GM18511 (cell line): ENCODE measurements at regions not wholly inside any gene's neighbourhood (a gene's known extent, or its start where the extent isn't known, plus 50 kb on each side); places are given as distances from the start of the nearest gene placed in this dataset.
A peak's percentile ranks its signal among the peaks of the same experiment; 100 is the strongest.

Experiments
- ATAC-seq: cut with Tn5 transposase; IDR thresholded peaks from one replicate; pipeline ENCODE4 v1.9.1; 2021; ENCODE audit warnings: mild to moderate bottlenecking, moderate library complexity; ENCODE audit not compliant: unreplicated experiment

- ATAC-seq, result no peak
Observed at GRCh38 chr9:106403081-106403480, 459.9 kb upstream of the ZNF462 start.

- no peak for ATAC-seq
Observed at GRCh38 chr9:106404137-106404536, 458.8 kb upstream of the ZNF462 start.

- no peak for ATAC-seq
Observed at GRCh38 chr9:106405871-106406435, 457.0 kb upstream of the ZNF462 start.

- no peak for ATAC-seq
Observed at GRCh38 chr9:106414042-106414441, 448.9 kb upstream of the ZNF462 start.

- ATAC-seq, result peak; percentile 23
Observed at GRCh38 chr9:106417685-106418084, 445.3 kb upstream of the ZNF462 start.

- no peak for ATAC-seq
Observed at GRCh38 chr9:106419829-106420228, 443.1 kb upstream of the ZNF462 start.

- ATAC-seq, result peak; percentile 77
Observed at GRCh38 chr9:106420511-106420944, 442.4 kb upstream of the ZNF462 start.

GRCh38 chr9:106421772-106422171 lies 441.2 kb upstream of the ZNF462 start:
- peak; percentile 65 for ATAC-seq

- ATAC-seq, result no peak
Observed at GRCh38 chr9:106423575-106423974, 439.4 kb upstream of the ZNF462 start.

GRCh38 chr9:106432631-106433030 lies 430.3 kb upstream of the ZNF462 start:
- no peak for ATAC-seq

- no peak for ATAC-seq
Observed at GRCh38 chr9:106438928-106439327, 424.0 kb upstream of the ZNF462 start.

- ATAC-seq, result no peak
Observed at GRCh38 chr9:106441283-106441682, 421.7 kb upstream of the ZNF462 start.

- ATAC-seq, result no peak
Observed at GRCh38 chr9:106443520-106443919, 419.4 kb upstream of the ZNF462 start.

GRCh38 chr9:106445107-106445506 lies 417.9 kb upstream of the ZNF462 start:
- no peak for ATAC-seq

- ATAC-seq, result no peak
Observed at GRCh38 chr9:106449336-106449927, 413.5 kb upstream of the ZNF462 start.

- no peak for ATAC-seq
Observed at GRCh38 chr9:106450549-106450948, 412.4 kb upstream of the ZNF462 start.

GRCh38 chr9:106451223-106451622 lies 411.7 kb upstream of the ZNF462 start:
- ATAC-seq, result no peak

GRCh38 chr9:106456581-106456980 lies 406.4 kb upstream of the ZNF462 start:
- ATAC-seq, result no peak

- ATAC-seq, result no peak
Observed at GRCh38 chr9:106467113-106467864, 395.7 kb upstream of the ZNF462 start.

- no peak for ATAC-seq
Observed at GRCh38 chr9:106467865-106468164, 395.2 kb upstream of the ZNF462 start.

- peak; percentile 64 for ATAC-seq
Observed at GRCh38 chr9:106468431-106468830, 394.5 kb upstream of the ZNF462 start.

- ATAC-seq, result no peak
Observed at GRCh38 chr9:106478312-106478711, 384.7 kb upstream of the ZNF462 start.
